ENCODE measurements at regions not wholly inside any gene's neighbourhood (a gene's known extent, or its start where the extent isn't known, plus 50 kb on each side); places are given as distances from the start of the nearest gene placed in this dataset.

- no peaks in the 10 kb centered on the region for H3K9me3 Mint-ChIP-seq
- ATAC-seq (no peak), DNase-seq (ENCODE audit: low spot score in 2 of 2) (no peak)
- H3K4me3 Mint-ChIP-seq, result no peak overlapping the region
- no peaks in the 10 kb centered on the region for H3K4me1 Mint-ChIP-seq
- H3K27ac Mint-ChIP-seq, result no peak overlapping the region
- H3K36me3 Mint-ChIP-seq, result no peaks in the 10 kb centered on the region
These were observed 144.2 kb upstream of the COL5A1 start for GRCh38 chr9:134497283-134497860.

- no peak overlapping the region for H3K27ac Mint-ChIP-seq
- ATAC-seq (no peak), DNase-seq (ENCODE audit: low spot score in 2 of 2) (no peak)
- H3K36me3 Mint-ChIP-seq, result no peaks in the 10 kb centered on the region
- H3K4me3 Mint-ChIP-seq, result no peak overlapping the region
- no peaks in the 10 kb centered on the region for H3K4me1 Mint-ChIP-seq
- H3K9me3 Mint-ChIP-seq, result no peaks in the 10 kb centered on the region
These were observed 142.8 kb upstream of the COL5A1 start for GRCh38 chr9:134498814-134499166.

GRCh38 chr9:134500931-134501760, 140.5 kb upstream of the COL5A1 start:
- Mint-ChIP-seq H3K9me3 (no peaks in the 10 kb centered on the region), H3K4me3 (no peak overlapping the region), H3K36me3 (no peaks in the 10 kb centered on the region), H3K4me1 (no peaks in the 10 kb centered on the region), H3K27ac (no peak overlapping the region)
- ATAC-seq (no peak), DNase-seq (ENCODE audit: low spot score in 2 of 2) (no peak)

- no peaks in the 10 kb centered on the region for H3K36me3 Mint-ChIP-seq
- DNase-seq (ENCODE audit: low spot score in 2 of 2) (no peak), ATAC-seq (no peak)
- no peak overlapping the region for H3K4me3 Mint-ChIP-seq
- no peaks in the 10 kb centered on the region for H3K9me3 Mint-ChIP-seq
- no peaks in the 10 kb centered on the region for H3K4me1 Mint-ChIP-seq
- H3K27ac Mint-ChIP-seq, result no peak overlapping the region
These were observed 139.8 kb upstream of the COL5A1 start for GRCh38 chr9:134501761-134502265.

GRCh38 chr9:134502266-134502791, 139.3 kb upstream of the COL5A1 start:
- Mint-ChIP-seq H3K27ac (no peak overlapping the region), H3K36me3 (no peaks in the 10 kb centered on the region), H3K9me3 (no peaks in the 10 kb centered on the region), H3K4me1 (no peaks in the 10 kb centered on the region), H3K4me3 (no peak overlapping the region)
- no peak for DNase-seq (ENCODE audit: low spot score in 2 of 2)
- no peak for ATAC-seq

- Mint-ChIP-seq H3K27ac (no peak overlapping the region), H3K4me3 (no peak overlapping the region), H3K9me3 (no peaks in the 10 kb centered on the region), H3K36me3 (no peaks in the 10 kb centered on the region), H3K4me1 (no peaks in the 10 kb centered on the region)
- DNase-seq (ENCODE audit: low spot score in 2 of 2), result no peak
- no peak for ATAC-seq
These were observed 138.8 kb upstream of the COL5A1 start for GRCh38 chr9:134502809-134503211.

- DNase-seq (ENCODE audit: low spot score in 2 of 2) (no peak), ATAC-seq (no peak)
- H3K4me3 Mint-ChIP-seq, result no peak overlapping the region
- no peak overlapping the region for H3K27ac Mint-ChIP-seq
- no peaks in the 10 kb centered on the region for H3K36me3 Mint-ChIP-seq
- H3K4me1 Mint-ChIP-seq, result no peaks in the 10 kb centered on the region
- H3K9me3 Mint-ChIP-seq, result no peaks in the 10 kb centered on the region
These were observed 138.1 kb upstream of the COL5A1 start for GRCh38 chr9:134503301-134504105.

GRCh38 chr9:134504106-134504385, 137.6 kb upstream of the COL5A1 start:
- DNase-seq (ENCODE audit: low spot score in 2 of 2) (no peak), ATAC-seq (no peak)
- Mint-ChIP-seq H3K36me3 (no peaks in the 10 kb centered on the region), H3K4me1 (no peaks in the 10 kb centered on the region), H3K27ac (no peak overlapping the region), H3K9me3 (no peaks in the 10 kb centered on the region), H3K4me3 (no peak overlapping the region)

- no peaks in the 10 kb centered on the region for H3K36me3 Mint-ChIP-seq
- H3K27ac Mint-ChIP-seq, result no peak overlapping the region
- no peak for ATAC-seq
- H3K9me3 Mint-ChIP-seq, result no peaks in the 10 kb centered on the region
- H3K4me3 Mint-ChIP-seq, result no peak overlapping the region
- H3K4me1 Mint-ChIP-seq, result no peaks in the 10 kb centered on the region
- DNase-seq (ENCODE audit: low spot score in 2 of 2), result no peak
These were observed 136.6 kb upstream of the COL5A1 start for GRCh38 chr9:134505032-134505431.

GRCh38 chr9:134509281-134509680, 132.3 kb upstream of the COL5A1 start:
- no peak for ATAC-seq
- H3K36me3 Mint-ChIP-seq, result no peaks in the 10 kb centered on the region
- no peak overlapping the region for H3K27ac Mint-ChIP-seq
- no peaks in the 10 kb centered on the region for H3K4me1 Mint-ChIP-seq
- no peak overlapping the region for H3K4me3 Mint-ChIP-seq
- DNase-seq (ENCODE audit: low spot score in 2 of 2), result no peak
- no peaks in the 10 kb centered on the region for H3K9me3 Mint-ChIP-seq

- DNase-seq (ENCODE audit: low spot score in 2 of 2) (no peak), ATAC-seq (no peak)
- H3K4me1 Mint-ChIP-seq, result no peaks in the 10 kb centered on the region
- no peak overlapping the region for H3K4me3 Mint-ChIP-seq
- H3K9me3 Mint-ChIP-seq, result no peaks in the 10 kb centered on the region
- H3K27ac Mint-ChIP-seq, result no peak overlapping the region
- no peaks in the 10 kb centered on the region for H3K36me3 Mint-ChIP-seq
These were observed 131.8 kb upstream of the COL5A1 start for GRCh38 chr9:134509817-134510216.

- no peak for DNase-seq (ENCODE audit: low spot score in 2 of 2)
- H3K4me1 Mint-ChIP-seq, result no peaks in the 10 kb centered on the region
- H3K36me3 Mint-ChIP-seq, result no peaks in the 10 kb centered on the region
- no peak overlapping the region for H3K4me3 Mint-ChIP-seq
- no peaks in the 10 kb centered on the region for H3K9me3 Mint-ChIP-seq
- ATAC-seq, result no peak
- no peak overlapping the region for H3K27ac Mint-ChIP-seq
These were observed 127.1 kb upstream of the COL5A1 start for GRCh38 chr9:134514503-134514902.

- Mint-ChIP-seq H3K4me1 (no peaks in the 10 kb centered on the region), H3K36me3 (no peaks in the 10 kb centered on the region), H3K27ac (no peak overlapping the region), H3K9me3 (no peaks in the 10 kb centered on the region), H3K4me3 (no peak overlapping the region)
- no peak for ATAC-seq
- no peak for DNase-seq (ENCODE audit: low spot score in 2 of 2)
These were observed 126.4 kb upstream of the COL5A1 start for GRCh38 chr9:134515026-134515821.

GRCh38 chr9:134516464-134516863, 125.1 kb upstream of the COL5A1 start:
- Mint-ChIP-seq H3K27ac (no peak overlapping the region), H3K4me3 (no peak overlapping the region), H3K9me3 (no peaks in the 10 kb centered on the region), H3K4me1 (no peaks in the 10 kb centered on the region), H3K36me3 (no peaks in the 10 kb centered on the region)
- ATAC-seq, result no peak
- no peak for DNase-seq (ENCODE audit: low spot score in 2 of 2)

- H3K4me1 Mint-ChIP-seq, result no peaks in the 10 kb centered on the region
- no peak overlapping the region for H3K4me3 Mint-ChIP-seq
- ATAC-seq, result no peak
- no peaks in the 10 kb centered on the region for H3K36me3 Mint-ChIP-seq
- H3K9me3 Mint-ChIP-seq, result no peaks in the 10 kb centered on the region
- H3K27ac Mint-ChIP-seq, result no peak overlapping the region
- DNase-seq (ENCODE audit: low spot score in 2 of 2), result no peak
These were observed 124.4 kb upstream of the COL5A1 start for GRCh38 chr9:134517069-134517680.

Data from stimulated activated effector memory CD8-positive, alpha-beta T cell treated with anti-CD3 and anti-CD28 coated beads, Interleukin-12 subunit alpha, Interleukin-12 subunit beta, amount 100 ng/mL, for 72 hours (primary cell).